Neural crest cell (in vitro differentiated cells): ENCODE measurements at regions not wholly inside any gene's neighbourhood (a gene's known extent, or its start where the extent isn't known, plus 50 kb on each side); places are given as distances from the start of the nearest gene placed in this dataset.
A peak's percentile ranks its signal among the peaks of the same experiment; 100 is the strongest.

ENCODE experiments used
- DNase-seq: peaks from one replicate; pipeline ENCODE4 v3.0.0; 2021; ENCODE audit warnings: low read depth, mixed read lengths, low spot score
- H3K27ac Mint-ChIP-seq: one replicate; pipeline ENCODE4 v1.8.0; 2021; ENCODE audit warnings: mild to moderate bottlenecking, mixed read lengths; ENCODE audit not compliant: unreplicated experiment
- H3K27me3 Mint-ChIP-seq: 2 replicates; pipeline ENCODE4 v1.8.0; 2021; ENCODE audit warnings: low read depth, mild to moderate bottlenecking, mixed read lengths
- H3K36me3 Mint-ChIP-seq: 2 replicates; pipeline ENCODE4 v1.8.0; 2021; ENCODE audit warnings: low read depth, mild to moderate bottlenecking, mixed read lengths
- H3K4me1 Mint-ChIP-seq: 2 replicates; pipeline ENCODE4 v1.8.0; 2021; ENCODE audit warnings: mixed read lengths
- H3K4me3 Mint-ChIP-seq: one replicate; pipeline ENCODE4 v1.8.0; 2021; ENCODE audit warnings: mild to moderate bottlenecking, mixed read lengths
- H3K9me3 Mint-ChIP-seq: 2 replicates; pipeline ENCODE4 v1.8.0; 2021; ENCODE audit warnings: mixed read lengths
- CTCF ChIP-seq: fragments of 200-600 bp; sonication (generic); conservative IDR thresholded peaks from 2 replicates; pipeline ENCODE4 v1.5.0; 2021; ENCODE audit warnings: antibody characterized with exemption, mild to moderate bottlenecking

GRCh38 chr3:81105789-81106488, 655.5 kb downstream of the GBE1 start:
- Mint-ChIP-seq H3K4me3 (no peak overlapping the region), H3K36me3 (no peaks in the 10 kb centered on the region), H3K4me1 (peaks cover 10% of the 10 kb centered on the region), H3K9me3 (peaks cover 3% of the 10 kb centered on the region), H3K27me3 (no peaks in the 10 kb centered on the region), H3K27ac (no peak overlapping the region)
- DNase-seq, result no peak
- TF ChIP-seq CTCF, result no peak

GRCh38 chr3:81105206-81105605, 656.2 kb downstream of the GBE1 start:
- TF ChIP-seq CTCF, result no peak
- Mint-ChIP-seq H3K4me3 (no peak overlapping the region), H3K36me3 (no peaks in the 10 kb centered on the region), H3K27me3 (no peaks in the 10 kb centered on the region), H3K27ac (no peak overlapping the region), H3K9me3 (peaks cover 3% of the 10 kb centered on the region), H3K4me1 (peaks cover 10% of the 10 kb centered on the region)
- no peak for DNase-seq

- no peak overlapping the region for H3K4me3 Mint-ChIP-seq
- no peaks in the 10 kb centered on the region for H3K9me3 Mint-ChIP-seq
- H3K4me1 Mint-ChIP-seq, result peaks cover 18% of the 10 kb centered on the region
- TF ChIP-seq CTCF, result no peak
- DNase-seq, result no peak
- H3K36me3 Mint-ChIP-seq, result no peaks in the 10 kb centered on the region
- no peaks in the 10 kb centered on the region for H3K27me3 Mint-ChIP-seq
- H3K27ac Mint-ChIP-seq, result no peak overlapping the region
Observed at GRCh38 chr3:81097889-81098288, 663.6 kb downstream of the GBE1 start.

- Mint-ChIP-seq H3K36me3 (no peaks in the 10 kb centered on the region), H3K27me3 (no peaks in the 10 kb centered on the region), H3K27ac (no peak overlapping the region), H3K4me3 (peak overlapping the region; percentile 24), H3K4me1 (peaks cover 18% of the 10 kb centered on the region), H3K9me3 (no peaks in the 10 kb centered on the region)
- no peak for TF ChIP-seq CTCF
- DNase-seq, result no peak
Observed at GRCh38 chr3:81095956-81096355, 665.5 kb downstream of the GBE1 start.

- H3K9me3 Mint-ChIP-seq, result no peaks in the 10 kb centered on the region
- H3K36me3 Mint-ChIP-seq, result no peaks in the 10 kb centered on the region
- DNase-seq, result no peak
- TF ChIP-seq CTCF, result no peak
- no peaks in the 10 kb centered on the region for H3K27me3 Mint-ChIP-seq
- no peak overlapping the region for H3K4me3 Mint-ChIP-seq
- no peak overlapping the region for H3K27ac Mint-ChIP-seq
- peaks cover 18% of the 10 kb centered on the region for H3K4me1 Mint-ChIP-seq
Observed at GRCh38 chr3:81094986-81095385, 666.5 kb downstream of the GBE1 start.
